NCI-H446 treated with DMSO at 0.1 percent for 48 hours (cell line): ENCODE measurements at regions not wholly inside any gene's neighbourhood (a gene's known extent, or its start where the extent isn't known, plus 50 kb on each side); places are given as distances from the start of the nearest gene placed in this dataset.
A peak's percentile ranks its signal among the peaks of the same experiment; 100 is the strongest.
"Not testable (repeated sequence)": the region's sequence is repeated elsewhere in the genome, so short reads cannot be mapped to it uniquely, and the experiment has no call there.

Experiments used
- DNase-seq: peaks from one replicate; lab custom pipeline; 2025; lab: John Stamatoyannopoulos, UW

GRCh38 chr4:131337936-131338335, 1811.2 kb upstream of the PCDH10 start:
- peak; percentile 76 for DNase-seq

GRCh38 chr4:131339137-131339536, 1810.0 kb upstream of the PCDH10 start:
- DNase-seq, result no peak

GRCh38 chr4:131344761-131345160, 1804.3 kb upstream of the PCDH10 start:
- no peak for DNase-seq

GRCh38 chr4:131347816-131348215, 1801.3 kb upstream of the PCDH10 start:
- DNase-seq, result no peak

GRCh38 chr4:131348263-131348662, 1800.8 kb upstream of the PCDH10 start:
- no peak for DNase-seq

- not testable (repeated sequence) for DNase-seq
Measured at GRCh38 chr4:131352371-131352770, 1796.7 kb upstream of the PCDH10 start.

GRCh38 chr4:131366714-131367113, 1782.4 kb upstream of the PCDH10 start:
- no peak for DNase-seq

- DNase-seq, result no peak
Measured at GRCh38 chr4:131367441-131367840, 1781.7 kb upstream of the PCDH10 start.

- peak; percentile 47 for DNase-seq
Measured at GRCh38 chr4:131370846-131371245, 1778.2 kb upstream of the PCDH10 start.

- DNase-seq, result no peak
Measured at GRCh38 chr4:131381055-131381454, 1768.0 kb upstream of the PCDH10 start.

GRCh38 chr4:131382839-131383238, 1766.3 kb upstream of the PCDH10 start:
- no peak for DNase-seq

- no peak for DNase-seq
Measured at GRCh38 chr4:131388277-131388676, 1760.8 kb upstream of the PCDH10 start.

GRCh38 chr4:131408102-131408501, 1741.0 kb upstream of the PCDH10 start:
- DNase-seq, result no peak

GRCh38 chr4:131411393-131411792, 1737.7 kb upstream of the PCDH10 start:
- DNase-seq, result no peak

- DNase-seq, result no peak
Measured at GRCh38 chr4:131419147-131419546, 1729.9 kb upstream of the PCDH10 start.

GRCh38 chr4:131426023-131426758, 1722.9 kb upstream of the PCDH10 start:
- DNase-seq, result no peak

- DNase-seq, result no peak
Measured at GRCh38 chr4:131427000-131427399, 1722.1 kb upstream of the PCDH10 start.

GRCh38 chr4:131430302-131430701, 1718.8 kb upstream of the PCDH10 start:
- DNase-seq, result no peak

GRCh38 chr4:131441004-131441688, 1707.9 kb upstream of the PCDH10 start:
- no peak for DNase-seq

GRCh38 chr4:131447883-131448282, 1701.2 kb upstream of the PCDH10 start:
- DNase-seq, result no peak

- no peak for DNase-seq
Measured at GRCh38 chr4:131450572-131451209, 1698.4 kb upstream of the PCDH10 start.

- DNase-seq, result peak; percentile 74
Measured at GRCh38 chr4:131459430-131460101, 1689.5 kb upstream of the PCDH10 start.

- DNase-seq, result no peak
Measured at GRCh38 chr4:131470360-131470759, 1678.7 kb upstream of the PCDH10 start.
